Aorta (tissue), 5 donors: ENCODE measurements at regions not wholly inside any gene's neighbourhood (a gene's known extent, or its start where the extent isn't known, plus 50 kb on each side); places are given as distances from the start of the nearest gene placed in this dataset.

ENCODE experiments used
- ATAC-seq: fragments of 200-7000 bp; cut with Tn5 transposase; one replicate; pipeline ENCODE4 v1.9.1; 2022; ENCODE audit warnings: moderate library complexity; ENCODE audit not compliant: low FRiP score
- DNase-seq, 2 donors: peaks; one replicate each; pipeline ENCODE4 v3.0.0-alpha.2; 2020
- H3K27ac ChIP-seq, 2 donors: one replicate each; pipeline ENCODE4 v1.5.1; 2013; ENCODE audit warnings: low read length in 2 of 2, mild to moderate bottlenecking in 2 of 2, moderate library complexity in 2 of 2, control low read depth in 1 of 2, inconsistent platforms in 1 of 2, low read depth in 1 of 2
- H3K27me3 ChIP-seq, 2 donors: one replicate each; pipeline ENCODE4 v1.6.1; 2013; ENCODE audit warnings: control low read depth in 1 of 2, low read length in 1 of 2, mild to moderate bottlenecking in 1 of 2, moderate library complexity in 1 of 2; ENCODE audit not compliant: insufficient read depth in 2 of 2, control insufficient read depth in 1 of 2
- H3K36me3 ChIP-seq, 2 donors: one replicate each; pipeline ENCODE4 v1.6.1; 2013; ENCODE audit warnings: control low read depth in 1 of 2, low read length in 1 of 2, mild to moderate bottlenecking in 1 of 2; ENCODE audit not compliant: insufficient read depth in 2 of 2, control insufficient read depth in 1 of 2
- H3K4me1 ChIP-seq, 2 donors: one replicate each; pipeline ENCODE4 v1.6.1; 2013; ENCODE audit warnings: low read length in 2 of 2, control low read depth in 1 of 2, mild to moderate bottlenecking in 1 of 2, moderate library complexity in 1 of 2; ENCODE audit not compliant: insufficient read depth in 2 of 2, control insufficient read depth in 1 of 2
- H3K4me3 ChIP-seq, 2 donors: one replicate each; pipeline ENCODE4 v1.5.1; 2013; ENCODE audit warnings: low read length in 2 of 2, control low read depth in 1 of 2, mild to moderate bottlenecking in 1 of 2
- H3K9me3 ChIP-seq: one replicate; pipeline ENCODE4 v1.6.1; 2013; ENCODE audit warnings: mild to moderate bottlenecking, low read length; ENCODE audit not compliant: control insufficient read depth
- WGBS, 2 donors: extraction: QIAGEN DNeasy Blood & Tissue Kit; methylation state at CpG; one replicate each; pipeline ENCODE4 v1.1.7; 2013; 5-methylcytosine and 5-hydroxymethylcytosine counted together
- intact Hi-C, 2 donors: fragments of 100-400 bp; cut with DNase I; formaldehyde crosslinking; loops; one replicate each; pipeline versions ENCODE4 v1.14.2 to v1.15.0; 2022
- donor health status: healthy with polysubstance abuse.
- donor health status: Bipolar disorder and iron deficiency.
- donor health status: DM: no; HTN: no; CAD: no.
- donor health status: DM: no; HTN: no; CAD: no.
- donor health status: DM: yes; HTN: yes; CAD: no.

DNA sequence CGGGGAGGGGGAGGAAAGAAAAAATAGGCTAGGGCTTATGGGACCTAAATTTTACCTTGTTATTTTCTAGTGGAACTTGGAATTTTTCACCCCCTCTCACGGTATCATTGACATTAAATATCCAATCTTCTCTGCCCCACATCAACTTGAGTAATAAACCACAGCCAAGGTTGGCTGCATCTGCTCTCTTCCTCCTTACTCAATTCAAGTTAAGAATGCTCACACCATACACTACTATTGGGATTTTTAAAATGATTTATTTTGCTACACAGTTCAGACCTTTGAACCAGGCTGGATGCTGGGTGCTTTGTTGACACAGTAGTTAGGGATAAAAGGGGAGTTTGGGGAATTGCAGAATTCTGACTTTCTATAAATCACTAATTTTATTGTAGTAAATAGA, 78.2 kb upstream of the DHX15 start:
- Histone ChIP-seq H3K27ac (no peak overlapping the region), H3K36me3 (peaks cover 0 to 2% of the 10 kb centered on the region in 2 donors), H3K27me3 (no peaks in the 10 kb centered on the region), H3K9me3 (peaks cover 4% of the 10 kb centered on the region), H3K4me3 (no peak overlapping the region), H3K4me1 (no peaks in the 10 kb centered on the region)
- WGBS, 2 donors = 81 to 83% methylated on average over 2 of the region's 2 CpGs
- ATAC-seq = no peak
- intact Hi-C loops = no loop called here
- DNase-seq = no peak

DNA sequence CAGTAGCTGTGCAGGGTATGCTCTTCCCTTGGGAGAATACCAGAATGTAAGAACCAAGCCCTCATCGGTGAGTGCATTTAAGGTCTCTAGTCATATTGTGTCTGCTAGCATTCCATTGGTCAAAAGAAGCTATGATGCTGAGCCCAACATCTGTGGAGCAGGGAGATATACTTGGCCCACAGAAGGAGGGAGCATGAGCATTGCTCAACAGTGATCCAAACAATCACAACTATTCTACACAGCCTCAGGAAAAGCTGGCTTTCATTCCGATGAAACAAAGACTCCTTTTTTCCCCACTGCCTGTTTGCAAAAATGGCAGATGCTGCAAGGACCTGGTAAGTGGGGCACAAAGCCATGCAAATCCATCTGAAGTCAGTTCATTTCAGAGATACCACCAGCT, 80.6 kb upstream of the DHX15 start:
- peaks cover 0 to 2% of the 10 kb centered on the region in 2 donors for H3K36me3 ChIP-seq
- no peaks in the 10 kb centered on the region for H3K4me1 ChIP-seq
- no peak overlapping the region for H3K27ac ChIP-seq
- H3K27me3 ChIP-seq = no peaks in the 10 kb centered on the region
- no peak overlapping the region for H3K4me3 ChIP-seq
- peaks cover 2% of the 10 kb centered on the region for H3K9me3 ChIP-seq
- 65 to 78% methylated on average over 2 of the region's 2 CpGs for WGBS, 2 donors
- ATAC-seq (no peak), DNase-seq (no peak)
- intact Hi-C loops = no loop called here

DNA sequence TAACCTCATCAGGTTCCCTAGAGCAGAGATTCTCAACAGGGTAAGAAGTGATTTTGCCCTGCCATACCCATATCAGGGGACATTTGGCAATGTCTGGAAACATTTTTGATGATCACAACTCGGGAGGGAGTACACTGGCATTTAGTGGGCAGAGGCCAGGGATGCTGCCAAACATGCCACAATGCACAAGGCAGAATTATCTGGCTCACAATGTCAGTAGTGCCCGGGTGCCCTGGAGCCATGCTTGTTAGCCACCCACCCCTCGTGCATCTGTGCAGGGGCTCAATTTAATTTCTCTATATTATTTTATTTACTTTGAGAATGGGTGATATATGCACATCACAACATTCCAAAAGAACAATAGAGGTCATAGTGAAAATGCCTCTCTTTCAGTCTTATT, 82.0 kb upstream of the DHX15 start:
- Histone ChIP-seq H3K27me3 (no peaks in the 10 kb centered on the region), H3K4me1 (no peaks in the 10 kb centered on the region), H3K27ac (no peak overlapping the region), H3K9me3 (peaks cover 2% of the 10 kb centered on the region), H3K36me3 (peaks cover 0 to 2% of the 10 kb centered on the region in 2 donors), H3K4me3 (no peak overlapping the region)
- ATAC-seq (no peak), DNase-seq (no peak)
- WGBS, 2 donors = 85% methylated on average over 3 of the region's 3 CpGs
- intact Hi-C loops = no loop called here

DNA sequence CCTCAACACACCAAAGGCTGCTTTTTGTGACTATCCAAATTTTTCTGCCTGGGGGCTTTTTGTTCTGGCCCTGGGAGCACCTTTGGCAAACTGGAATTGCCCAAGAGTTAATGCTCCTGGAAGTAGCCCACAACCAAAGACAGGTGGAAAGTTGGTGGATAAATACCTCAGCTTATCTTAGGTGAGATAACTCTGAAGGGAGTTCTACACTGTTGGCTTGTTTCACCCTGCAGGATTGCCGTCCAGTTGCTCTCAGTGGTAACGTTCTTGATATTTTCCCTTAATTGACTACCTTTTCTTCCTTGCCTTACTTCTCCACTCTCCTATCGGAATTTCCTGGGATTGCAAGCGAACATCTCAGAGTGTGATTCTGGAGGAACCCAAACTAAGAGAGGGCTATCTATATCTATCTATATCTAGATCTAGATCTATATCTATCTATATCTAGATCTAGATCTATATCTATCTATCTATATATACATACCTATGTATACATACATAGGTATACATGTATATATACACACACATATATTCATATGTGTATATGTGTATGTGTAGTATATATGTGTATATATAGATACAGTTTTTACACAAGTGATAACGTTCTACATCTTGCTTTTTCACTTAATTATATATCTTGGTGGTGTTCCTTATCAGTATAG, 82.6 kb upstream of the DHX15 start:
- peaks cover 2% of the 10 kb centered on the region for H3K9me3 ChIP-seq
- H3K27ac ChIP-seq = no peak overlapping the region
- 84 to 89% methylated on average over 5 of the region's 5 CpGs for WGBS, 2 donors
- H3K4me1 ChIP-seq = no peaks in the 10 kb centered on the region
- no peaks in the 10 kb centered on the region for H3K27me3 ChIP-seq
- H3K4me3 ChIP-seq = no peak overlapping the region
- ATAC-seq (no peak), DNase-seq (no peak)
- intact Hi-C loops = no loop called here
- H3K36me3 ChIP-seq = peaks cover 0 to 2% of the 10 kb centered on the region in 2 donors

DNA sequence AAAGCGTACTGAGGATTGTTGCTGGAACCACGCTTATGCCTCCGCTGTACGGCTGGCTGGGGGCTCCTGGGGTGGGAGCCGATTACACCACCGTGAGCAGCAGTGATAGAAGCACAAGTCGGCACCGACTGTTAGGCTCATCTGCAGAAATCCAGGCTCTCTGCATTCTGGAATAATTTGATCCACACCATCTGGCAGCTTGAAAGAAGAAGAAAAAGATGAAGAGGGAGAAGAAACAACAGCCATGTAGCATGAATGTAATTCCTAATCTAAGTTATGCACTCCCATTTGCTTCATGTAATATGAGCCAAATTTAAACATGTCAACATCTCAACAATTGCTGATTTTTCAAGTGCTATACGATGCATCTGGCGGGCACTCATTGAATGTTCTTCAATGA, 84.6 kb upstream of the DHX15 start:
- H3K4me1 ChIP-seq = no peaks in the 10 kb centered on the region
- no peaks in the 10 kb centered on the region for H3K27me3 ChIP-seq
- H3K9me3 ChIP-seq = peaks cover 2% of the 10 kb centered on the region
- ATAC-seq = no peak
- DNase-seq = no peak
- no peak overlapping the region for H3K4me3 ChIP-seq
- H3K36me3 ChIP-seq = peaks cover 0 to under 1% of the 10 kb centered on the region in 2 donors
- WGBS, 2 donors = 86% methylated on average over 10 of the region's 10 CpGs
- H3K27ac ChIP-seq = no peak overlapping the region
- intact Hi-C loops = no loop called here

DNA sequence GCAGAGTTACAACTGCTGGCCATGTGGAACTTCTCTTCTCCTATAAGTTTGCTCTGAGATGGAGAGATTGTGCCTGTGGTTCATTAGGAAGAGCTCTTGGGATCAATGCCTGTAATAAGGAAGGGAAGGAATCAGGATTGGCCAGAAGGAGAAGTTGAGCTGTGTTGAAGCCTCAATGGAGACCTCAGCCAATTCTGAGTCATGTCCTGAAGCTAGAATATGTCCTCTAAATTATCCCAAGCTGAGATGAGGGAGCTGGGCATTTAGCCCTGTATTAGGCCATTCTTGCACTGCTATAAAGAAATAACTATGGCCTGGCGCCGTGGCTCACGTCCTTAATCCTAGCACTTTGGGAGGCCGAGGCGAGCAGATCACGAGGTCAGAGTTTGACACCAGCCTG, 85.4 kb upstream of the DHX15 start:
- H3K27me3 ChIP-seq = peaks cover 0 to 2% of the 10 kb centered on the region in 2 donors
- H3K27ac ChIP-seq = no peak overlapping the region
- H3K9me3 ChIP-seq = peaks cover 2% of the 10 kb centered on the region
- ATAC-seq (no peak), DNase-seq (no peak)
- no peaks in the 10 kb centered on the region for H3K36me3 ChIP-seq
- no peaks in the 10 kb centered on the region for H3K4me1 ChIP-seq
- intact Hi-C loops = no loop called here
- H3K4me3 ChIP-seq = no peak overlapping the region
- WGBS, 2 donors = 97 to 98% methylated on average over 6 of the region's 6 CpGs

DNA sequence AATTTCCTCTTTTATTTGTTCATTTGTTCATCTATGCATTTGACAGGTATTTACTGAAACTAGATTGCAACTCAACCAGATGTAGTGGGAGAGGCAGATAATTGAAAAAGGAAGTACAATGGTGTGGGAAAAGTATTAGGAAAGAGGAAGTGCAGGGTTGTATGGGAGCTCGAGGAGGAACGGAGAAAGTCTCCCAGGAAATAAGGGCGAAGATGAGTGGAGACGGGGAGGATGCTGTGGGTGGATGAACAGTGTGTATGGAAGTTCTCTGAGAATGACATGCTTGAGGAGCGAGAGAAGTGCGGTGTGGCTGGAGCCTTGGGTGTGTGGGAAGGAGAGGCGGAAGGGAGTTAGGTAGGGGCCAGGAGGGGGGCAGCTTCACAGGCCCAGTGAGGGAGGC, 87.5 kb upstream of the DHX15 start:
- Histone ChIP-seq H3K9me3 (peaks cover 2% of the 10 kb centered on the region), H3K4me3 (no peak overlapping the region), H3K4me1 (no peaks in the 10 kb centered on the region), H3K27me3 (peaks cover 0 to 2% of the 10 kb centered on the region in 2 donors), H3K36me3 (no peaks in the 10 kb centered on the region), H3K27ac (no peak overlapping the region)
- WGBS, 2 donors = 89 to 90% methylated on average over 7 of the region's 7 CpGs
- DNase-seq = no peak
- intact Hi-C loops = no loop called here
- no peak for ATAC-seq

DNA sequence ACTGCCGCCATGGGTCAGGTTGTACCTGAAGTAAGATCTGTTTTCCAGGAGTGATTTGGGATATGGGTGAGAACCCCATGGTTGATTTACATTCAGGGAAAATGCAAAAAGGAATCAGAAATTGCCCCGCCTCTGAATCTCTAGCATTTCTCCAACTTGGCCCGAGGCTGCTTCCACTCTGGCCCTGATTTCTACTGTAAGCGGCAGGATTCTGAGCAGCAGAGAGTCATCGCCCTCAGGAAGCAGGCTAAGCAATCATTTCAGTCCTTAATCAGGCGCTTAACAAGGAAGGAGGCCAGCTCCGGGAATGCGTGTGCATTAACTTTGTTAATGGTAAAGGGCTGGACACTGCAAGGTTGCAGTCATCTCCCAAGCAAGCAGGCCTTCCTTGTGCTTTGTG, 88.5 kb upstream of the DHX15 start:
- peaks cover 0 to 2% of the 10 kb centered on the region in 2 donors for H3K27me3 ChIP-seq
- no peaks in the 10 kb centered on the region for H3K4me1 ChIP-seq
- WGBS, 2 donors = 89 to 91% methylated on average over 8 of the region's 8 CpGs
- peaks cover 2% of the 10 kb centered on the region for H3K9me3 ChIP-seq
- H3K27ac ChIP-seq = no peak overlapping the region
- H3K36me3 ChIP-seq = no peaks in the 10 kb centered on the region
- no peak overlapping the region for H3K4me3 ChIP-seq
- ATAC-seq (no peak), DNase-seq (no peak)
- intact Hi-C loops = no loop called here

DNA sequence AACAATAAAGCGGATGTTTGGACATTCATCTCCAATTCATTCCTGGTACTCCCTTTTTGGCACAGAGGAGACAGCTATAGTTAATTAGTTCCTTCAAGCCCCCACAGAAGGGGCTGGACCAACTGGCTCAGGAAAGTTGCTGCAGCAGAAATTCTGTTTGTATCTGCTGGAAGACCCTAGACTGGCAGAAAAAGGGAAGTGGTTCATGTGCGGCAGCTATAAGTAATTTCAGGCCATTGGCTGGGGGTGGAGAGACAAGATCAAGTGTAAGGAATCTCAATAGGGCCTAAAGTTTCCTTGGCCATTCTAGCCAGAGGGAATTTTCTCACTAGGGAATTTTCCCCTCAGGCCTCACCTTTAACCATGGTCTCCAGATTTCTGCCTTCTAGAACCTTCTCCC, 89.9 kb upstream of the DHX15 start:
- Histone ChIP-seq H3K4me3 (no peak overlapping the region), H3K27ac (no peak overlapping the region), H3K9me3 (peaks cover 2% of the 10 kb centered on the region), H3K36me3 (no peaks in the 10 kb centered on the region), H3K4me1 (no peaks in the 10 kb centered on the region), H3K27me3 (peaks cover 0 to 2% of the 10 kb centered on the region in 2 donors)
- ATAC-seq (no peak), DNase-seq (no peak)
- intact Hi-C loops = no loop called here
- WGBS, 2 donors = 89 to 95% methylated on average over 2 of the region's 2 CpGs
